Cardiac muscle cell (in vitro differentiated cells and primary cell): ENCODE measurements at regions not wholly inside any gene's neighbourhood (a gene's known extent, or its start where the extent isn't known, plus 50 kb on each side); places are given as distances from the start of the nearest gene placed in this dataset.

ENCODE experiments used
- DNase-seq, 2 donors: peaks; one replicate each; pipeline versions ENCODE4 v3.0.0 to v3.0.0-alpha.2; 2010 to 2017; ENCODE audit warnings: low read depth in 1 of 2, low spot score in 1 of 2
- H3K27ac ChIP-seq: fragments of 200-600 bp; sonication (generic); 2 replicates; pipeline ENCODE4 v1.5.1; 2016
- H3K27me3 ChIP-seq: fragments of 200-600 bp; sonication (generic); 2 replicates; pipeline ENCODE4 v1.6.0; 2016; ENCODE audit warnings: control low read depth
- H3K36me3 ChIP-seq: fragments of 200-600 bp; sonication (generic); 2 replicates; pipeline ENCODE4 v1.5.1; 2016; ENCODE audit warnings: control low read depth
- H3K4me1 ChIP-seq: fragments of 200-600 bp; sonication (generic); 2 replicates; pipeline ENCODE4 v1.8.1; 2017; ENCODE audit warnings: low read depth, mild to moderate bottlenecking, mixed run types
- H3K4me3 ChIP-seq: fragments of 200-600 bp; sonication (generic); 2 replicates; pipeline ENCODE4 v1.5.1; 2016; ENCODE audit warnings: mild to moderate bottlenecking
- H3K9me3 ChIP-seq: fragments of 200-600 bp; sonication (generic); 2 replicates; pipeline ENCODE4 v1.5.1; 2017; ENCODE audit warnings: low read depth, mild to moderate bottlenecking, control low read depth
- CTCF ChIP-seq: IDR thresholded peaks from 2 replicates; pipeline ENCODE4 v1.5.1; 2012; ENCODE audit warnings: low read depth, mild to moderate bottlenecking, low read length

- Histone ChIP-seq H3K36me3 (no peaks in the 10 kb centered on the region), H3K27ac (no peak overlapping the region), H3K4me1 (no peaks in the 10 kb centered on the region), H3K27me3 (no peaks in the 10 kb centered on the region), H3K4me3 (no peak overlapping the region), H3K9me3 (no peaks in the 10 kb centered on the region)
- TF ChIP-seq CTCF: no peak
- DNase-seq: no peak
Measured at GRCh38 chr13:72286421-72286820, 419.4 kb upstream of the DACH1 start.

GRCh38 chr13:72284791-72285190 is 417.8 kb upstream of the DACH1 start:
- Histone ChIP-seq H3K27ac (no peak overlapping the region), H3K9me3 (no peaks in the 10 kb centered on the region), H3K4me1 (no peaks in the 10 kb centered on the region), H3K36me3 (no peaks in the 10 kb centered on the region), H3K4me3 (no peak overlapping the region), H3K27me3 (no peaks in the 10 kb centered on the region)
- no peak for TF ChIP-seq CTCF
- no peak for DNase-seq

- Histone ChIP-seq H3K27ac (no peak overlapping the region), H3K36me3 (no peaks in the 10 kb centered on the region), H3K9me3 (no peaks in the 10 kb centered on the region), H3K27me3 (no peaks in the 10 kb centered on the region), H3K4me3 (no peak overlapping the region), H3K4me1 (no peaks in the 10 kb centered on the region)
- no peak for TF ChIP-seq CTCF
- DNase-seq: no peak
Measured at GRCh38 chr13:72261732-72262131, 394.7 kb upstream of the DACH1 start.

- TF ChIP-seq CTCF: no peak
- DNase-seq: no peak
- no peaks in the 10 kb centered on the region for H3K36me3 ChIP-seq
- H3K4me3 ChIP-seq: no peak overlapping the region
- no peaks in the 10 kb centered on the region for H3K27me3 ChIP-seq
- H3K9me3 ChIP-seq: no peaks in the 10 kb centered on the region
- H3K4me1 ChIP-seq: no peaks in the 10 kb centered on the region
- H3K27ac ChIP-seq: no peak overlapping the region
Measured at GRCh38 chr13:72259528-72259927, 392.5 kb upstream of the DACH1 start.

DNA sequence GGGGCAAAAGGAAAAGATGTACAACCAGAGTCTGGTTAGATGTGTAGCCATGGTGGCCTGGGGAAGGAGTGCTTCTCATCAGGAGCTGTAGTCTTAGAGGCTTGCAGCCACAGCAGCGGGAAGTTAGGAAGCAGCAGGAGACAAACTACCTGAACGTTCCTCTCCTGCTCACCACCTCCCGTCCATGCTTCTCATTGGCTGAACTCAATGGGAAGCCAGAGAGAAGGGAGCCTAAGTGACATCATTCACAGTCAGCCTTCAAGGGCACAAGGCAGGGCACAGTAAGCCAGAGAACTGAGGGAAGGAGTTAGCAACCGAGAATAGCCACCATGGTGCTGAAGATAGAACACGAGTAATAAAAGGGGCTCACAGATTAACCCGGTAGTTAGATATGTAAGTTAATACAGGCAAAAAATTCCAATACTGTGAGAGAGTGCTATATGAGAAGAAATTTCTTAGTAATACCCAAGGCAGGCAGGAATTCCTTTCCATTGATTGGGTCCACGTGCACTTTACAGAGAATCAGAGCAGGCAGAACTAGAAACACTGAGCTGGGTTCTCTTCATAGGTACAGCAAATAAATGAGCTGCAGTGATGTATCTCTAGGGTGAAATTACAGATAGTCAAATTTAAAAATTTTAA is 391.5 kb upstream of the DACH1 start:
- no peaks in the 10 kb centered on the region for H3K36me3 ChIP-seq
- no peaks in the 10 kb centered on the region for H3K4me1 ChIP-seq
- no peaks in the 10 kb centered on the region for H3K27me3 ChIP-seq
- no peaks in the 10 kb centered on the region for H3K9me3 ChIP-seq
- no peak for TF ChIP-seq CTCF
- H3K27ac ChIP-seq: no peak overlapping the region
- no peak overlapping the region for H3K4me3 ChIP-seq
- DNase-seq: no peak

- no peaks in the 10 kb centered on the region for H3K4me1 ChIP-seq
- DNase-seq: peak; percentile 2 to 77
- H3K36me3 ChIP-seq: no peaks in the 10 kb centered on the region
- H3K9me3 ChIP-seq: no peaks in the 10 kb centered on the region
- no peak overlapping the region for H3K27ac ChIP-seq
- H3K27me3 ChIP-seq: no peaks in the 10 kb centered on the region
- no peak for TF ChIP-seq CTCF
- H3K4me3 ChIP-seq: no peak overlapping the region
Measured at GRCh38 chr13:72255908-72256307, 388.9 kb upstream of the DACH1 start.
